Activated CD4-positive, CD25-positive, alpha-beta regulatory T cell treated with anti-CD3 and anti-CD28 coated beads, Interleukin-2, amount 50 U/mL, for 24 hours (primary cell): ENCODE measurements at regions not wholly inside any gene's neighbourhood (a gene's known extent, or its start where the extent isn't known, plus 50 kb on each side); places are given as distances from the start of the nearest gene placed in this dataset.
"Not testable (repeated sequence)": the region's sequence is repeated elsewhere in the genome, so short reads cannot be mapped to it uniquely, and the experiment has no call there.

Experiments used
- ATAC-seq, 2 donors: fragments of 150-1000 bp; cut with Tn5 transposase; one replicate each; pipeline ENCODE4 v1.10.0; 2021; ENCODE audit warnings: mild to moderate bottlenecking in 1 of 2, moderate library complexity in 1 of 2

GRCh38 chr5:15191012-15191411 lies 309.0 kb upstream of the FBXL7 start:
- ATAC-seq: no peak

- no peak for ATAC-seq
These were observed 311.9 kb upstream of the ANKH start for GRCh38 chr5:15183520-15183919.

- no peak for ATAC-seq
These were observed 298.6 kb upstream of the ANKH start for GRCh38 chr5:15170173-15170572.

- no peak for ATAC-seq
These were observed 296.8 kb upstream of the ANKH start for GRCh38 chr5:15168358-15168757.

GRCh38 chr5:15160091-15160490 lies 288.5 kb upstream of the ANKH start:
- no peak for ATAC-seq

GRCh38 chr5:15159606-15160005 lies 288.0 kb upstream of the ANKH start:
- ATAC-seq: no peak

- ATAC-seq: no peak
These were observed 270.9 kb upstream of the ANKH start for GRCh38 chr5:15142458-15142857.

GRCh38 chr5:15137414-15137813 lies 265.8 kb upstream of the ANKH start:
- no peak for ATAC-seq

- ATAC-seq: no peak
These were observed 264.1 kb upstream of the ANKH start for GRCh38 chr5:15135661-15136060.

GRCh38 chr5:15133456-15133965 lies 261.9 kb upstream of the ANKH start:
- no peak for ATAC-seq

- ATAC-seq: no peak
These were observed 261.3 kb upstream of the ANKH start for GRCh38 chr5:15132816-15133405.

GRCh38 chr5:15131909-15132308 lies 260.3 kb upstream of the ANKH start:
- ATAC-seq: no peak

- ATAC-seq: no peak
These were observed 253.4 kb upstream of the ANKH start for GRCh38 chr5:15124871-15125568.

- no peak for ATAC-seq
These were observed 252.9 kb upstream of the ANKH start for GRCh38 chr5:15124461-15124860.

GRCh38 chr5:15117688-15118087 lies 246.1 kb upstream of the ANKH start:
- no peak for ATAC-seq

GRCh38 chr5:15116996-15117395 lies 245.4 kb upstream of the ANKH start:
- no peak for ATAC-seq

GRCh38 chr5:15106530-15107283 lies 235.1 kb upstream of the ANKH start:
- no peak for ATAC-seq

GRCh38 chr5:15105799-15106393 lies 234.3 kb upstream of the ANKH start:
- no peak for ATAC-seq

- no peak for ATAC-seq
These were observed 232.3 kb upstream of the ANKH start for GRCh38 chr5:15103864-15104263.

GRCh38 chr5:15103130-15103529 lies 231.6 kb upstream of the ANKH start:
- no peak for ATAC-seq

- ATAC-seq: no peak
These were observed 226.0 kb upstream of the ANKH start for GRCh38 chr5:15097552-15097951.

GRCh38 chr5:15096686-15097085 lies 225.1 kb upstream of the ANKH start:
- ATAC-seq: not testable (repeated sequence)

- no peak for ATAC-seq
These were observed 221.2 kb upstream of the ANKH start for GRCh38 chr5:15092801-15093200.
